GM19455 (cell line): ENCODE measurements at regions not wholly inside any gene's neighbourhood (a gene's known extent, or its start where the extent isn't known, plus 50 kb on each side); places are given as distances from the start of the nearest gene placed in this dataset.

Experiments
- ATAC-seq: cut with Tn5 transposase; IDR thresholded peaks from one replicate; pipeline ENCODE4 v1.9.1; 2021; ENCODE audit not compliant: unreplicated experiment

- no peak for ATAC-seq
These were observed 100.9 kb downstream of the TMEM18 start for GRCh38 chr2:576292-576691.

- ATAC-seq: no peak
These were observed 101.4 kb downstream of the TMEM18 start for GRCh38 chr2:575727-576236.

- ATAC-seq: no peak
These were observed 102.0 kb downstream of the TMEM18 start for GRCh38 chr2:575030-575726.

GRCh38 chr2:573805-574392 lies 103.3 kb downstream of the TMEM18 start:
- ATAC-seq: no peak

- no peak for ATAC-seq
These were observed 104.2 kb downstream of the TMEM18 start for GRCh38 chr2:573025-573424.

- no peak for ATAC-seq
These were observed 107.5 kb downstream of the TMEM18 start for GRCh38 chr2:569681-570080.

GRCh38 chr2:568639-569235 lies 108.5 kb downstream of the TMEM18 start:
- ATAC-seq: no peak

GRCh38 chr2:567865-568638 lies 109.2 kb downstream of the TMEM18 start:
- no peak for ATAC-seq

GRCh38 chr2:567496-567864 lies 109.7 kb downstream of the TMEM18 start:
- no peak for ATAC-seq

- no peak for ATAC-seq
These were observed 110.6 kb downstream of the TMEM18 start for GRCh38 chr2:566379-567313.

- no peak for ATAC-seq
These were observed 112.6 kb downstream of the TMEM18 start for GRCh38 chr2:564471-565181.

GRCh38 chr2:563512-563911 lies 113.7 kb downstream of the TMEM18 start:
- ATAC-seq: no peak

GRCh38 chr2:562391-563364 lies 114.5 kb downstream of the TMEM18 start:
- no peak for ATAC-seq

- ATAC-seq: no peak
These were observed 118.3 kb downstream of the TMEM18 start for GRCh38 chr2:558879-559278.

GRCh38 chr2:558302-558642 lies 118.9 kb downstream of the TMEM18 start:
- ATAC-seq: no peak

- no peak for ATAC-seq
These were observed 119.4 kb downstream of the TMEM18 start for GRCh38 chr2:557635-558301.

- no peak for ATAC-seq
These were observed 120.7 kb downstream of the TMEM18 start for GRCh38 chr2:556485-556884.

- ATAC-seq: no peak
These were observed 121.9 kb downstream of the TMEM18 start for GRCh38 chr2:555164-555922.
